Activated B cell treated with CpG ODN at 0.5 μM for 24 hours (primary cell): ENCODE measurements at regions not wholly inside any gene's neighbourhood (a gene's known extent, or its start where the extent isn't known, plus 50 kb on each side); places are given as distances from the start of the nearest gene placed in this dataset.

ENCODE experiments used
- ATAC-seq: fragments of 200-7000 bp; cut with Tn5 transposase; one replicate; pipeline ENCODE4 v1.10.0; 2021; ENCODE audit warnings: low read depth, mild to moderate bottlenecking, moderate library complexity
- CTCF ChIA-PET: fragments of 350-600 bp; sonication (Branson Sonifier 250); formaldehyde crosslinking; loops from one replicate; lab custom pipeline; 2021; ENCODE audit warnings: antibody characterized with exemption; lab: Charles Lee
- POLR2A ChIA-PET: fragments of 350-600 bp; sonication (Branson Sonifier 250); formaldehyde crosslinking; loops from one replicate; lab custom pipeline; 2021; ENCODE audit warnings: antibody characterized with exemption; lab: Charles Lee
- DNase-seq: peaks from one replicate; pipeline ENCODE4 v3.0.0; 2022
- H3K27ac Mint-ChIP-seq: one replicate; pipeline ENCODE4 v1.8.0; 2020; ENCODE audit warnings: mixed read lengths
- H3K27me3 Mint-ChIP-seq: one replicate; pipeline ENCODE4 v1.8.0; 2021; ENCODE audit warnings: mixed read lengths
- H3K36me3 Mint-ChIP-seq: one replicate; pipeline ENCODE4 v1.8.0; 2021; ENCODE audit warnings: low read depth, mixed read lengths
- H3K4me1 Mint-ChIP-seq: one replicate; pipeline ENCODE4 v1.8.0; 2021; ENCODE audit warnings: mixed read lengths
- H3K4me3 Mint-ChIP-seq: one replicate; pipeline ENCODE4 v1.8.0; 2020; ENCODE audit warnings: mild to moderate bottlenecking, mixed read lengths
- H3K9me3 Mint-ChIP-seq: one replicate; pipeline ENCODE4 v1.8.0; 2020; ENCODE audit warnings: mixed read lengths
- CTCF ChIP-seq: fragments of 200-600 bp; IDR thresholded peaks from one replicate; pipeline ENCODE4 v1.8.0; 2022; ENCODE audit warnings: antibody characterized with exemption, mild to moderate bottlenecking
- intact Hi-C: fragments of 100-400 bp; cut with micrococcal nuclease; formaldehyde crosslinking; loops from one replicate; pipeline ENCODE4 v1.15.1; 2024

- TF ChIP-seq CTCF = no peak
- H3K36me3 Mint-ChIP-seq = no peaks in the 10 kb centered on the region
- no peak overlapping the region for H3K27ac Mint-ChIP-seq
- no peak overlapping the region for H3K4me3 Mint-ChIP-seq
- intact Hi-C loops = no loop called here
- H3K9me3 Mint-ChIP-seq = no peaks in the 10 kb centered on the region
- ATAC-seq = no peak
- ChIA-PET POLR2A (no interaction called here), CTCF (no interaction called here)
- no peaks in the 10 kb centered on the region for H3K4me1 Mint-ChIP-seq
- DNase-seq = no peak
- H3K27me3 Mint-ChIP-seq = peaks cover 18% of the 10 kb centered on the region
These were observed 425.0 kb downstream of the SNAPC1 start for GRCh38 chr14:62187265-62187664.

- Mint-ChIP-seq H3K4me1 (no peaks in the 10 kb centered on the region), H3K36me3 (no peaks in the 10 kb centered on the region), H3K9me3 (no peaks in the 10 kb centered on the region), H3K4me3 (no peak overlapping the region), H3K27ac (no peak overlapping the region), H3K27me3 (peaks cover 17% of the 10 kb centered on the region)
- no peak for TF ChIP-seq CTCF
- ATAC-seq (no peak), DNase-seq (no peak)
- intact Hi-C loops = no loop called here
- ChIA-PET CTCF (no interaction called here), POLR2A (no interaction called here)
These were observed 427.5 kb downstream of the SNAPC1 start for GRCh38 chr14:62189698-62190097.

GRCh38 chr14:62206456-62206855 lies 444.2 kb downstream of the SNAPC1 start:
- CTCF ChIA-PET = no interaction called here
- no peak overlapping the region for H3K27ac Mint-ChIP-seq
- DNase-seq = no peak
- ATAC-seq = no peak
- peaks cover 7% of the 10 kb centered on the region for H3K9me3 Mint-ChIP-seq
- no peaks in the 10 kb centered on the region for H3K36me3 Mint-ChIP-seq
- no peak overlapping the region for H3K4me3 Mint-ChIP-seq
- POLR2A ChIA-PET = no interaction called here
- intact Hi-C loops = no loop called here
- peaks cover 25% of the 10 kb centered on the region for H3K27me3 Mint-ChIP-seq
- no peaks in the 10 kb centered on the region for H3K4me1 Mint-ChIP-seq
- no peak for TF ChIP-seq CTCF

- Mint-ChIP-seq H3K4me3 (no peak overlapping the region), H3K27me3 (peaks cover 27% of the 10 kb centered on the region), H3K36me3 (no peaks in the 10 kb centered on the region), H3K4me1 (no peaks in the 10 kb centered on the region), H3K9me3 (peaks cover 7% of the 10 kb centered on the region), H3K27ac (no peak overlapping the region)
- no peak for TF ChIP-seq CTCF
- no peak for DNase-seq
- ChIA-PET POLR2A (no interaction called here), CTCF (no interaction called here)
- intact Hi-C loops = no loop called here
- ATAC-seq = no peak
These were observed 447.2 kb downstream of the SNAPC1 start for GRCh38 chr14:62209287-62209899.

GRCh38 chr14:62213516-62213915 lies 451.3 kb downstream of the SNAPC1 start:
- POLR2A ChIA-PET = no interaction called here
- H3K27me3 Mint-ChIP-seq = peaks cover 15% of the 10 kb centered on the region
- CTCF ChIA-PET = no interaction called here
- H3K4me3 Mint-ChIP-seq = no peak overlapping the region
- H3K4me1 Mint-ChIP-seq = no peaks in the 10 kb centered on the region
- DNase-seq (no peak), ATAC-seq (no peak)
- no peak overlapping the region for H3K27ac Mint-ChIP-seq
- intact Hi-C loops = no loop called here
- no peaks in the 10 kb centered on the region for H3K9me3 Mint-ChIP-seq
- H3K36me3 Mint-ChIP-seq = no peaks in the 10 kb centered on the region
- no peak for TF ChIP-seq CTCF
